ENCODE measurements at regions not wholly inside any gene's neighbourhood (a gene's known extent, or its start where the extent isn't known, plus 50 kb on each side); places are given as distances from the start of the nearest gene placed in this dataset.

- no peak for DNase-seq
Observed at GRCh38 chr2:239579524-239580198, 178.8 kb upstream of the HDAC4 start.

DNA sequence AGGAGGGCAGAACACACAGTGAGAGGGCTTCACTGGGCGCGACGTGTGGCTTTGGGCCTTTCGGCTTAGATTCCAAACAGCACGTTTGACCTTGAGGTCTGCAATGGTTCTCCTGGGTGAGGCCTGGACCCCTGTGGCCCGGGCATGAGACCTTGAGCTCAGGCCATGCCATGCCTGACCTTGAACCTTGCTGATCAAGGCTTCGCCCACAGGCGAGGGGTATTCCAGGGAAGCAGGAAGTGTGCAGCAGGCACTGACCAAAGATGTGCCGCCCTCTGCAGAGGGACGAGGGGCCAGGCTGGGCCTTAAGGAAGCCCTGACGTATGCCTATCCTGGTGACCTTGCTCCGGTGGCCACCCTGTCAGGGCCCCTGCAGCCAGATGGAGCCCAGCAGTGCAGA, 178.3 kb upstream of the HDAC4 start:
- no peak for DNase-seq

DNA sequence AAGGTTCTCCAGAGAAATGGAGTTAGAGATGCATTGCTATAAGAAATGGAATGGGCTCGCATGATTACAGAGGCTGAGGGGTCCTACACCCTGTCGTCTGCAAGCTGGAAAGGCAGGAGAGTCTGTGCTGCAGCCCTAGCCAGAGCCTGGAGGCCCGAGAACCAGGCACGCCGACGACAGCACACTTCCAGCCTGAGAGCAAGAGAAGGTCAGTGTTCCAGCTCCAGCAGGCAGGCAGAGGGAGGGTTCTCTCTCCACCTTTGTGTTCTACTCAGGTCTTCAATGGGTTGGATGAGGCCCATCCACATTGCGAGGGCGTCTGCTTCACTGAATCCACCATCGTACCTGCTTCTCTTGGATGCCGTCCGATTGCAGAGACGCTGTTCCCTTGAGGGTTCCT, 177.6 kb upstream of the HDAC4 start:
- DNase-seq, result no peak

- no peak for DNase-seq
Observed at GRCh38 chr2:239577935-239578334, 177.1 kb upstream of the HDAC4 start.

- DNase-seq, result no peak
Observed at GRCh38 chr2:239576784-239577685, 176.2 kb upstream of the HDAC4 start.

- no peak for DNase-seq
Observed at GRCh38 chr2:239575931-239576445, 175.2 kb upstream of the HDAC4 start.

GRCh38 chr2:239574434-239575156, 173.8 kb upstream of the HDAC4 start:
- no peak for DNase-seq

DNA sequence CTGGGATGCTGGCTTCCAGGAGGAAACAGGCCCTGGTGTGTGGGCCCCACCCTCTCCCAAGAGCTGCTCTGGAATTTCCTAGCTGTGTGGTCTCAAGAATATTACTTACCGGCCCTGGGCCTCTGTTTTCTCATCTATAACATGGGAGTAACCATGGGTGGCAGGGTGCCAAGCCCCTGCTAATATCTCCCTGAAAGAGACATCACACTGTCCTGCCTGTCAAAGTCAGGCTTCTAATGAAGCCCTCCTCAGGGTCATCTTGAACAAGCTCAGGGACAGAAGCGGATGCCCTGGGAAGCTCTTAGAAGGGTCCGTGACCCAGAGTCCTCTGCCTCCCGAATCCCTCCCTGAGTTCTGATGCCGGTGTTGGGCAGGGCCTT, 173.2 kb upstream of the HDAC4 start:
- no peak for DNase-seq

DNA sequence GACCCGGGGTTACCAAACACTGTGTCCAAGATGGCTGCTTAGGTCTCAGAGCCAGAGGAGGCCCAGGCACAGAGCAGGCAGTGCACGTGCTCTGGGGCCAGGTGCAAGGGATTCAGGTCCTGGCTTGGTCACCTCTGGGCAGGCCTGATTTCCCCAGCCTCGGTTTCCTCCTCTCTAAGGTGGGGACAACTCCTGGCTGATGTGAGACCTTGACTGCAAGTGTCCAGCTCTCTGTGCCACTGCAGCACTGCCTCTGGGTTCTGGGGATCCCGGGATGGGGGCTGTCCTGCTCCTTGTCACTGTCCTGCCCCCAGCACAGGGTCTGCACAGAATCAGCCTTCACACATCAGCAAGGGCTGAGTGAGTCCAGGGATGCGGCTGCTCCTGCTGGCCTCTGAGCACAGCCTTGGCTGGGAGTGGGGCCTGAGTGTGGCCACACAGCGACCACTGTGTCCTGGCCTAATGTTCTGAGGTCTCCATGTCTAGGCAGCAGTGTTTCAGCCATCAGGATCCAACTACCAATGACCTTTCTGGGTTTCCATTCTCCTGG, 170.2 kb upstream of the HDAC4 start:
- DNase-seq, result no peak

DNA sequence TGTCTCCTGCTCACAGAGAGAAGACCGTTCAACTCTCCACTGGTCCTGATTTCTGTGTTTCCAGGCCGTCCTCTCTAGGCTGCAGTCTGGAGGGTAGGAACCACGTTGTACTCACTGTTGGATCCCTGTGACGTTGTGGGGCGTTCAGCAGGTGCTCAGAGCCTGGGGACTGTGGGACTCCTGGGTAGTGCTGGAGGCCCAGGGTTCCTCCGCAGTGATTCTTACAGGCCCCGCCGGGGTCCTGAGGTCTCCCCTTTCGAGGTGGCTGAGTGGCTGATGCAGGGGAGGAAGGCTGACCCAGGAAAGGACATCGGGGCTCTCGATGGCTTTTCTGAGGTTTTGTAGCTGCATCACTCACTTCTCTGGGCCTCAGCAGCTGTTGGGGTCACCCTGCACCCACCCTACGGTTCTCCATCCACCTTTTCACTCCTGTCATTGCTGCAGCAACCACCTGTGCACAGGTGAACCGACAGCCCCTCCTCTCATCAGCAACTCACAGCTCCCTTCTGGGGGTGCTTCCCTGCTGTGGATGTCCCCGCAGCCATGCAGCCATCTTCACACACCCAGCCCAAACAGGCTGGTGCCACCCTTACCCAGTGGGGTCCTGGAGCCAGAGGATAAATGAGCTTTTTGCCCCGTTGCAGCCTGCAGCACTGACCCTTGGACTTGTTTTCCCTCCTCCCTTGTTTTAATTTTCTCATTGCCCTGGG, 169.6 kb upstream of the HDAC4 start:
- no peak for DNase-seq

DNA sequence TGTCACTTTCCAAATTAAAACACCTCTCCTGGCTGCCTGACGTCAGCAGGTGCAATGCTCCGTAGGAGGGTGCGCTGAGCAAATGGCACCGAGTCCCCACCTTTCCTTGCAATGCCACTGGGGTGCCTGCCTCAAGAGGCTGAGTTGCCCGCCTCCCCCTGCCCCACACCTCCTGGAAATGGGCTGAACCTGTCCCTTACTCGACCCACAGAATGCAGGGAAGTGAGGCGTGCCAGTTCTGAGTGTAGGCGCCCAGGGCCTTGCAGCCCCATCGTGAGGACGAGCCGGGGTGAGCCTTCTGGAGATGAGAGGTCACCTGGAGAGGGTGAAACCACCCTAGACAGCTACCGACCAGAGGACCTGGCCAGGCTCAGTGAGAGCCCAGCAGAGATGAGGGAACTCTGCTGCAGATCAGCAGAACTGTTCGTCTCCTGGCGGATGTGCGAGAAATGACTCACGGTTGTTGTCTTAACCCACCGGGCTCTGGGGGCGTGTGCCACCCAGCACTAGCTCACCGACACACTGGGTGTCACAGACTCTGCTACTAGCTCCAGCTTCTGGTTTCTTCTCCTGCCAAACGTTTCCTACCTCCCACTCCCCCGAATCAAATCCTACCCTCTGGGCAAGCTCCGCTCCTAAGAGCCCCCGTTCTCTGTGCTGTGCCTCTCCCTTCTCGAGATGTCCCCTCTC, 168.7 kb upstream of the HDAC4 start:
- no peak for DNase-seq

DNA sequence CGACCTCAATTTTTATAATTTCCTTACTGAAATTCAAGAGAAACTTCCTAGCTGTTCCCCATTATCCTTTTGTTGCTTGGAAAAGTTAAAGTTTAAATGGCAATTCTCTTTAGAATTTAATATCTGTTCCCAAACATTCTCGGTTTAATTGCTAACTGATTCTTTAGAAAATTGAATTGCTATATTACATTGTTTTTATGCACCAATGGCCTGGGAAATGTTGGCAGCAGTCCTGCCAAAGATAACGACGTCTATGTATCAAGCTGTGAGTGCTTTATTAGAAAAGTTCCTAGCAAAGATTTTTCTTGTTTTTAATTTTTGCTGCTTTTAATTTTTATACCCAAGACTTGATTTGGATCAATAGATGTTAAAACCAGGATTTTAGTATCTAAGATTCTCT, 167.8 kb upstream of the HDAC4 start:
- no peak for DNase-seq

- DNase-seq, result no peak
Observed at GRCh38 chr2:239567786-239568185, 167.0 kb upstream of the HDAC4 start.

GRCh38 chr2:239566995-239567568, 166.3 kb upstream of the HDAC4 start:
- no peak for DNase-seq

DNA sequence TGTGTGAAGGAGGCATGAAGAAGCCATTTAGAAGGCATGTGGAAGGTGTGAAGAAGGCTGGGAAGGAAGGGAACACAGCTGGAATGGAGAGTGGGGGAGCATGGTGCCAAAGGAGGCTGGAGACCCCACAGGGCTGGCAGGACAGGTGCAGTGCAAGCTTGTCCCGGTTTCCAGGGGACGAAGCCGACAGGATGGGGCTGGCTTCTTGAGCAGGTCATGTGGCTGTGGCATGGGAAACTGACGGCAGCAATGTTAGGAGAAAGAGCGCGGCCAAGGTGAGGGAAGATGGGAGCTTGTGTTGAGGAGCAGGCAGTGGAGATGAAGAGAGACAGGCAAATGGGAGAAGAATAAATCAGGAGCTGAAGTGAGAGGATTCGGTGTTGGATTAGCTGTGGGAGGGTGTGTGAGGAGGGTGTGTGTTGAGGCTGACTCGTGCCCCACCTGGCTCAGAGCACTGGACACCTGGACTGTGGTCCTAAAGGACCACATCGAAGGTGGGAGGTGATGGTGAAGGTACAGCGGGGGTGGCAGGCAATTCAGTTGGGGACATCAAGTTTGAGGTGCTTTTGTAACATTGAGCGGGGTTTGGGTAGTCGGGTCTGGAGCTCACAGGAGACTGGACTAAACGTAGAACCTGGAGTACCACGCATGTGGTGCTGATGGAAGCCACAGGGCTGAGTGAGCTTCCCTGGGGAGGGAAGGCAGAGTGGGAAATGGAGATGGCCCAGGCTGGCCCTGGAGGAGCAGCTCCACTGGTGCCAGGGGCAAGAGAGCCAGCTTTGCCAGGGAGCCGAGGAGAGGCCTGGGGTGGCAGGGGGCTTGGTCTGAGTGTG, 165.6 kb upstream of the HDAC4 start:
- no peak for DNase-seq

GRCh38 chr2:239564587-239564986, 163.8 kb upstream of the HDAC4 start:
- DNase-seq, result no peak

DNA sequence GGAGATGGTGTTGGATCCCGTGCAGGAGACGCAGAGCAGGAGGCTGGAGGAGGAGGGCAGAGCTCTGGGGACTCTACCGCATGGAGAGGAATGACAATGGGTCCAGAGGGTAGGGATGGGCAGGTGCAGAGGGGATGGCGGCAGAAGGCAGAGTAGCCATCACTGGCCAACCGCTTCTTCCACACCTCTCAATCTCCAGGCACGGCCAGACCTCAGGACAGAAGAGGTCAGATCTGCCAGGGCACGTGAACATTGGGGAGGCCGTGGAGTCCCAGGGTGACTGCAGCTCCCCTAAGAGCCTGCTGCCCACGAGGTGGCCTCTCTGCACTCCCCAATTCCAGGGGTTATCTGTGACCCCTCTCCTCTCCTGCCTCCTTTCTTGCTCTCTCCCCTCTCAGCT, 162.7 kb upstream of the HDAC4 start:
- DNase-seq, result no peak

DNA sequence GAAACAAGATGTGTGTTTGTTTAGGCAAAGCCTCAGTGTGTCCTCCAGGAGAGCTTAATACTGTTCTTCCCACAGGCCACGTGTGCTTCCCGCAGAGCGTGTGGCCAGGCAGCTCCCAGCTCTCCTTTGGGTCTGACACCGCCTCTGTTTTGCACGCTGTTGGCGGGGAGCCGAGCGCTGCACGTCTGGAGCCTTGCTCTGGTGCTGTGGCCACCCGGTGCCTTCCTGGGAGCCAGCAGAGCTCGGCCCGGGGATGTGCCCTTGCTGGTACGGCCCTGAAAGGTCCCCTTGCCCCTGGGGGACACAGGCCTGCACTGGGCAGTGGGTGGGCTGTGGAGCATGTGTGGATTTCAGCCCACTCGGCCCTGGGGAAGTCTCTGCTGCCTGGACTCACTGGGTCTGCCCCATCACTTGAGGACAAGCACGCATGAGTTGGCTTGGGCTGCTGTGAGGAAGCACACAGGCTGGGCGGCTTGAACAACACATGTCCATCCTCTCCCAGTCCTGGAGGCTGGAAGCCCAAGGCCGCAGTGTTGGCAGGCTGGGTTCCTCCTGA, 160.7 kb upstream of the HDAC4 start:
- DNase-seq, result no peak

GRCh38 chr2:239559417-239560261, 158.8 kb upstream of the HDAC4 start:
- no peak for DNase-seq
